B cell (primary cell): ENCODE measurements at regions not wholly inside any gene's neighbourhood (a gene's known extent, or its start where the extent isn't known, plus 50 kb on each side); places are given as distances from the start of the nearest gene placed in this dataset.

Source experiments
- ATAC-seq: fragments of 200-7000 bp; cut with Tn5 transposase; one replicate; pipeline ENCODE4 v1.10.0; 2021; ENCODE audit warnings: low read depth, mild to moderate bottlenecking, moderate number of reproducible peaks, moderate library complexity
- CTCF ChIA-PET: fragments of 350-600 bp; sonication (Branson Sonifier 250); formaldehyde crosslinking; loops from one replicate; lab custom pipeline; 2021; ENCODE audit warnings: antibody characterized with exemption, inconsistent platforms; lab: Charles Lee
- POLR2A ChIA-PET: fragments of 350-600 bp; sonication (Branson Sonifier 250); formaldehyde crosslinking; loops from one replicate; lab custom pipeline; 2021; ENCODE audit warnings: antibody characterized with exemption; lab: Charles Lee
- DNase-seq: peaks from one replicate; pipeline ENCODE4 v3.0.0; 2013
- H2AFZ ChIP-seq: 2 replicates; pipeline ENCODE4 v1.6.1; 2012; ENCODE audit warnings: mild to moderate bottlenecking, low read depth, low read length; ENCODE audit not compliant: insufficient read depth, poor library complexity, severe bottlenecking
- H3K27ac ChIP-seq, 2 donors: 1 replicate in 1 of 2; 2 replicates in 1 of 2; pipeline ENCODE4 v1.5.1; 2012 to 2013; ENCODE audit warnings: low read length in 2 of 2, mild to moderate bottlenecking in 2 of 2, moderate library complexity in 1 of 2
- H3K27me3 ChIP-seq, 4 experiments: fragments of 200-600 bp in 1 of 4; sonication (generic) in 1 of 4; replicated peaks in 1 of 4; 1 replicate in 2 of 4; 2 replicates in 2 of 4; pipeline versions ENCODE4 v1.6.1 to v1.7.0; 2013 to 2016; ENCODE audit warnings: low read length in 3 of 4, mild to moderate bottlenecking in 2 of 4, mixed read lengths in 1 of 4, moderate library complexity in 1 of 4; ENCODE audit not compliant: insufficient read depth in 4 of 4, control insufficient read depth in 3 of 4; ENCODE audit errors: control extremely low read depth in 1 of 4
- H3K36me3 ChIP-seq, 2 experiments: replicated peaks in 1 of 2; 1 replicate in 1 of 2; 2 replicates in 1 of 2; pipeline versions ENCODE4 v1.6.1 to v1.7.1; 2013; ENCODE audit warnings: low read length in 1 of 2; ENCODE audit not compliant: insufficient read depth in 2 of 2, control insufficient read depth in 1 of 2; ENCODE audit errors: control extremely low read depth in 1 of 2, extremely low read depth in 1 of 2
- H3K4me1 ChIP-seq, 2 donors: fragments of 200-600 bp in 1 of 2; sonication (generic) in 1 of 2; 1 replicate in 1 of 2; 2 replicates in 1 of 2; pipeline versions ENCODE4 v1.5.1 to v1.6.1; 2013 to 2017; ENCODE audit warnings: low read length in 2 of 2; ENCODE audit not compliant: control insufficient read depth in 2 of 2, insufficient read depth in 2 of 2
- H3K4me2 ChIP-seq: replicated peaks from 2 replicates; pipeline ENCODE3; 2012; ENCODE audit warnings: mild to moderate bottlenecking, low read depth, low read length; ENCODE audit not compliant: poor library complexity, severe bottlenecking
- H3K4me3 ChIP-seq, 5 experiments: fragments of 200-600 bp in 1 of 5; sonication (generic) in 1 of 5; 1 replicate in 3 of 5; 2 replicates in 2 of 5; pipeline versions ENCODE4 v1.5.1 to v1.7.0; 2011 to 2016; ENCODE audit warnings: low read length in 4 of 5, mild to moderate bottlenecking in 4 of 5, low read depth in 2 of 5, control low read depth in 1 of 5, moderate library complexity in 1 of 5; ENCODE audit not compliant: insufficient read depth in 1 of 5; ENCODE audit errors: control extremely low read depth in 1 of 5, extremely low read depth in 1 of 5
- H3K79me2 ChIP-seq: fragments of 200-600 bp; sonication (generic); one replicate; pipeline ENCODE4 v1.6.0; 2016; ENCODE audit warnings: low read length; ENCODE audit not compliant: control insufficient read depth, insufficient read depth
- H3K9ac ChIP-seq: fragments of 200-600 bp; sonication (generic); 2 replicates; pipeline ENCODE4 v1.6.1; 2017; ENCODE audit warnings: mild to moderate bottlenecking, low read length, moderate library complexity
- H3K9me3 ChIP-seq, 3 donors: one replicate each; pipeline versions ENCODE4 v1.6.1 to v1.7.1; 2013; ENCODE audit warnings: low read length in 2 of 3; ENCODE audit not compliant: control insufficient read depth in 2 of 3, insufficient read depth in 1 of 3; ENCODE audit errors: control extremely low read depth in 1 of 3
- H4K20me1 ChIP-seq: 2 replicates; pipeline ENCODE4 v1.6.0; 2012; ENCODE audit warnings: mild to moderate bottlenecking, low read length; ENCODE audit not compliant: insufficient read depth, control insufficient read depth, poor library complexity, severe bottlenecking
- H3K27ac Mint-ChIP-seq: one replicate; pipeline ENCODE4 v1.8.0; 2021; ENCODE audit warnings: mixed read lengths
- H3K27me3 Mint-ChIP-seq: one replicate; pipeline ENCODE4 v1.8.0; 2021; ENCODE audit warnings: mixed read lengths
- H3K4me1 Mint-ChIP-seq: one replicate; pipeline ENCODE4 v1.8.0; 2021; ENCODE audit warnings: mixed read lengths
- H3K4me3 Mint-ChIP-seq: one replicate; pipeline ENCODE4 v1.8.0; 2021; ENCODE audit warnings: mixed read lengths
- H3K9me3 Mint-ChIP-seq: one replicate; pipeline ENCODE4 v1.8.0; 2022; ENCODE audit warnings: mixed read lengths; ENCODE audit not compliant: insufficient read depth
- CTCF ChIP-seq: fragments of 200-600 bp; IDR thresholded peaks from one replicate; pipeline ENCODE4 v1.8.0; 2022; ENCODE audit warnings: antibody characterized with exemption, mild to moderate bottlenecking
- EZH2 ChIP-seq: IDR thresholded peaks from 2 replicates; pipeline ENCODE4 v1.6.1; 2012; ENCODE audit warnings: borderline replicate concordance, low read depth, mild to moderate bottlenecking, moderate library complexity, low read length; ENCODE audit not compliant: insufficient read depth, poor library complexity, severe bottlenecking
- WGBS: methylation state at CpG from one replicate; pipeline ENCODE4 v1.1.5; 2013; ENCODE audit warnings: missing lambda C conversion rate; ENCODE audit not compliant: insufficient coverage; 5-methylcytosine and 5-hydroxymethylcytosine counted together
- intact Hi-C: fragments of 100-400 bp; cut with micrococcal nuclease; formaldehyde crosslinking; loops from one replicate; pipeline ENCODE4 v1.10.0; 2022

- no peak for TF ChIP-seq EZH2
- TF ChIP-seq CTCF: no peak
Measured at GRCh38 chr13:105448811-105449210, 1086.7 kb downstream of the EFNB2 start.

GRCh38 chr13:105446197-105446596 lies 1089.3 kb downstream of the EFNB2 start:
- H3K9me3 Mint-ChIP-seq: no peaks in the 10 kb centered on the region
- Histone ChIP-seq H2AFZ (no peak overlapping the region), H3K9ac (no peak overlapping the region), H3K79me2 (no peaks in the 10 kb centered on the region), H4K20me1 (no peaks in the 10 kb centered on the region), H3K36me3 (no peaks in the 10 kb centered on the region), H3K4me3 (no peak overlapping the region), H3K27ac (no peak overlapping the region), H3K27me3 (no peaks in the 10 kb centered on the region), H3K4me1 (no peaks in the 10 kb centered on the region), H3K4me2 (no peak overlapping the region), H3K9me3 (no peaks in the 10 kb centered on the region)
- H3K4me3 Mint-ChIP-seq: no peak overlapping the region
- ChIA-PET CTCF (interaction anchor here (0.6 kb wide), 1 partner anchor 1090 kb away, joined by 3 read pairs; no protein-coding TSS in a partner anchor), POLR2A (no interaction called here)
- intact Hi-C loops: no loop called here
- H3K27ac Mint-ChIP-seq: no peak overlapping the region
- no peaks in the 10 kb centered on the region for H3K27me3 Mint-ChIP-seq
- DNase-seq (no peak), ATAC-seq (no peak)
- TF ChIP-seq CTCF: no peak
- no peak for TF ChIP-seq EZH2
- 83% methylated on average over 2 of the region's 4 CpGs for WGBS
- H3K4me1 Mint-ChIP-seq: no peaks in the 10 kb centered on the region

More at GRCh38 chr13:105448811-105449210, 1086.7 kb downstream of the EFNB2 start:
- Histone ChIP-seq H3K27ac (no peak overlapping the region), H3K27me3 (no peaks in the 10 kb centered on the region), H3K9me3 (no peaks in the 10 kb centered on the region), H2AFZ (no peak overlapping the region), H3K36me3 (no peaks in the 10 kb centered on the region), H4K20me1 (no peaks in the 10 kb centered on the region), H3K9ac (no peak overlapping the region), H3K4me1 (no peaks in the 10 kb centered on the region), H3K4me3 (no peak overlapping the region), H3K4me2 (no peak overlapping the region), H3K79me2 (no peaks in the 10 kb centered on the region)
- Mint-ChIP-seq H3K9me3 (no peaks in the 10 kb centered on the region), H3K4me3 (no peak overlapping the region), H3K4me1 (no peaks in the 10 kb centered on the region), H3K27ac (no peak overlapping the region), H3K27me3 (no peaks in the 10 kb centered on the region)
- CTCF ChIA-PET: no interaction called here
- no peak for DNase-seq
- POLR2A ChIA-PET: no interaction called here
- 0% methylated on average over 1 of the region's 1 CpG for WGBS
- intact Hi-C loops: no loop called here
- no peak for ATAC-seq
